Heart left ventricle (tissue), 13 donors: ENCODE measurements at regions not wholly inside any gene's neighbourhood (a gene's known extent, or its start where the extent isn't known, plus 50 kb on each side); places are given as distances from the start of the nearest gene placed in this dataset.

ENCODE experiments used
- CTCF ChIP-seq, 12 donors: fragments of 200-600 bp; sonication (generic) in 4 of 12; IDR thresholded peaks; one replicate each; pipeline versions ENCODE4 v1.5.0 to v1.8.0; 2018 to 2022; ENCODE audit warnings: antibody characterized with exemption in 12 of 12, mild to moderate bottlenecking in 5 of 12
- POLR2A ChIP-seq, 2 donors: fragments of 450-650 bp; IDR thresholded peaks; one replicate each; pipeline ENCODE4 v1.6.1; 2017; ENCODE audit warnings: antibody characterized with exemption in 2 of 2, mild to moderate bottlenecking in 2 of 2, moderate library complexity in 2 of 2
- donor health status: ischemic (EF 13 %, LVEDD 7.1; RV severe dilation, severe dysfunction).
- donor health status: DM: no; HTN: yes; CAD: no.
- donor health status: DM: no; HTN: no; CAD: no.
- donor health status: ischemic (EF 25% LVEDD 6.9; RV normal size, moderate dysfunction).
- donor health status: ischemic (EF 25% LVEDD 5.7; RV mildly dilated, moderate dysfunction).
- donor health status: ischemic (EF 35%, LVEDD 5.7; RV mildly dilated, moderate dysfunction).
- donor health status: nonischemic (EF 11% LVEDD 7.7; RV severe dilation, severe dysfunction).
- donor health status: DM: yes; HTN: yes; CAD: no.
- donor health status: PGD.
- donor health status: ischemic (EF 29% LVEDD 5.4; RV normal size, mild dysfunction).
- donor health status: nonischemic (EF 23%, LVEDD 6.1; RV moderate dilation, normal function).

GRCh38 chr7:15143936-15144335, 241.4 kb upstream of the DGKB start:
- TF ChIP-seq CTCF (IDR thresholded peaks at IDR 0.05) (no peak), POLR2A (IDR thresholded peaks at IDR 0.05) (no peak)
